Smooth muscle cell (in vitro differentiated cells): ENCODE measurements at regions not wholly inside any gene's neighbourhood (a gene's known extent, or its start where the extent isn't known, plus 50 kb on each side); places are given as distances from the start of the nearest gene placed in this dataset.

ENCODE experiments used
- DNase-seq: peaks from one replicate; lab custom pipeline; 2025; ENCODE audit not compliant: unreplicated experiment; lab: John Stamatoyannopoulos, UW
- H2AFZ ChIP-seq: fragments of 200-600 bp; sonication (generic); 2 replicates; pipeline ENCODE4 v1.6.0; 2016; ENCODE audit warnings: antibody characterized with exemption, low read depth, mild to moderate bottlenecking
- H3F3A ChIP-seq: fragments of 200-600 bp; sonication (generic); 2 replicates; pipeline ENCODE4 v1.6.0; 2017; ENCODE audit warnings: antibody characterized with exemption, low read depth
- H3K27ac ChIP-seq: fragments of 200-600 bp; sonication (generic); 2 replicates; pipeline ENCODE4 v1.5.1; 2016; ENCODE audit warnings: low read depth, mild to moderate bottlenecking
- H3K27me3 ChIP-seq: fragments of 200-600 bp; sonication (generic); 2 replicates; pipeline ENCODE4 v1.6.1; 2016; ENCODE audit warnings: low read depth, mild to moderate bottlenecking
- H3K36me3 ChIP-seq: fragments of 200-600 bp; sonication (generic); 2 replicates; pipeline ENCODE4 v1.5.1; 2016; ENCODE audit warnings: low read depth
- H3K4me1 ChIP-seq: fragments of 200-600 bp; sonication (generic); 2 replicates; pipeline ENCODE4 v1.5.1; 2016; ENCODE audit warnings: low read depth
- H3K4me2 ChIP-seq: fragments of 200-600 bp; sonication (generic); 2 replicates; pipeline ENCODE4 v1.6.0; 2016; ENCODE audit warnings: mild to moderate bottlenecking
- H3K4me3 ChIP-seq: fragments of 200-600 bp; sonication (generic); 2 replicates; pipeline ENCODE4 v1.5.1; 2016; ENCODE audit warnings: mild to moderate bottlenecking
- H3K79me2 ChIP-seq: fragments of 200-600 bp; sonication (generic); 2 replicates; pipeline ENCODE4 v1.6.0; 2016; ENCODE audit warnings: low read depth, mild to moderate bottlenecking
- H3K9ac ChIP-seq: fragments of 200-600 bp; sonication (generic); 2 replicates; pipeline ENCODE4 v1.6.0; 2016; ENCODE audit warnings: low read depth
- H3K9me3 ChIP-seq: fragments of 200-600 bp; sonication (generic); replicated peaks from 2 replicates; pipeline ENCODE4 v1.5.1; 2016; ENCODE audit warnings: low read depth
- H4K20me1 ChIP-seq: fragments of 200-600 bp; sonication (generic); 2 replicates; pipeline ENCODE4 v1.6.0; 2016; ENCODE audit warnings: low read depth
- CTCF ChIP-seq: fragments of 200-600 bp; sonication (generic); IDR thresholded peaks from 2 replicates; pipeline ENCODE4 v1.5.1; 2017; ENCODE audit warnings: borderline replicate concordance, mild to moderate bottlenecking, antibody characterized with exemption; ENCODE audit not compliant: insufficient read depth, poor library complexity, severe bottlenecking
- WGBS: methylation state at CpG from one replicate; pipeline ENCODE4 v1.1.7; 2016; ENCODE audit warnings: low lambda C conversion rate; 5-methylcytosine and 5-hydroxymethylcytosine counted together

DNA sequence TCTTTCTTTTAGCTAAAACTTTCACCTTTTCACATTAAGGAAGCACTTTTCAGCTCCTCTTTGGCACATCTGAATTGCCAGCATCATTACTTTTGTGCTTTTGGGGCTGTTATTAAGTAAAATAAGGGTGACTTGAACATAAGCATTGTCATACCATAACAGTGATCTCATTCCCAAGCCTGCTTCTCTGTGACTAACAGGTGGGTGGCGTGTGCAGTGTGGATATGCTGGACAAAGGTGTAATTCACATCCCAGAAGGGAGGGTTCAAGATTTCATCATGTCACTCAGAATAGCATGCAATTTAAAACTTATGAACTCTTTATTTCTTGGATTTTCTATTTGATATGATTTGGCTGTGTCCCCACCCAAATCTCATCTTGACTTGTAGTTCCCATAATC lies 517.4 kb upstream of the MKI67 start:
- H3K9me3 ChIP-seq, result no peaks in the 10 kb centered on the region
- no peak for TF ChIP-seq CTCF
- H3F3A ChIP-seq, result no peaks in the 10 kb centered on the region
- peaks cover 3% of the 10 kb centered on the region for H3K4me1 ChIP-seq
- 59% methylated on average over 1 of the region's 1 CpG for WGBS
- H3K79me2 ChIP-seq, result no peaks in the 10 kb centered on the region
- no peak for DNase-seq
- no peaks in the 10 kb centered on the region for H3K27me3 ChIP-seq
- H4K20me1 ChIP-seq, result no peaks in the 10 kb centered on the region
- H3K9ac ChIP-seq, result peak overlapping the region; percentile 56
- H3K27ac ChIP-seq, result peak overlapping the region; percentile 83
- H3K4me2 ChIP-seq, result no peak overlapping the region
- H2AFZ ChIP-seq, result no peak overlapping the region
- H3K36me3 ChIP-seq, result no peaks in the 10 kb centered on the region
- H3K4me3 ChIP-seq, result no peak overlapping the region

- H3K27ac ChIP-seq, result no peak overlapping the region
- TF ChIP-seq CTCF, result no peak
- DNase-seq, result no peak
- H3K36me3 ChIP-seq, result no peaks in the 10 kb centered on the region
- H3K4me3 ChIP-seq, result no peak overlapping the region
- H3K79me2 ChIP-seq, result no peaks in the 10 kb centered on the region
- 75% methylated on average over 2 of the region's 2 CpGs for WGBS
- H3K9me3 ChIP-seq, result no peaks in the 10 kb centered on the region
- H3K4me1 ChIP-seq, result peaks cover 3% of the 10 kb centered on the region
- no peak overlapping the region for H2AFZ ChIP-seq
- H3K4me2 ChIP-seq, result no peak overlapping the region
- no peaks in the 10 kb centered on the region for H4K20me1 ChIP-seq
- H3F3A ChIP-seq, result no peaks in the 10 kb centered on the region
- H3K9ac ChIP-seq, result no peak overlapping the region
- no peaks in the 10 kb centered on the region for H3K27me3 ChIP-seq
Observed at GRCh38 chr10:128645486-128645885, 519.3 kb upstream of the MKI67 start.

GRCh38 chr10:128646956-128647355 lies 520.7 kb upstream of the MKI67 start:
- 90% methylated on average over 10 of the region's 10 CpGs for WGBS
- Histone ChIP-seq H3F3A (no peaks in the 10 kb centered on the region), H3K9ac (no peak overlapping the region), H3K36me3 (no peaks in the 10 kb centered on the region), H3K4me1 (peaks cover under 1% of the 10 kb centered on the region), H2AFZ (no peak overlapping the region), H3K9me3 (no peaks in the 10 kb centered on the region), H3K79me2 (no peaks in the 10 kb centered on the region), H4K20me1 (no peaks in the 10 kb centered on the region), H3K27me3 (no peaks in the 10 kb centered on the region), H3K4me3 (no peak overlapping the region), H3K27ac (no peak overlapping the region), H3K4me2 (no peak overlapping the region)
- no peak for DNase-seq
- TF ChIP-seq CTCF, result no peak

- H3K79me2 ChIP-seq, result no peaks in the 10 kb centered on the region
- no peak for TF ChIP-seq CTCF
- 81% methylated on average over 11 of the region's 11 CpGs for WGBS
- DNase-seq, result no peak
- no peak overlapping the region for H3K27ac ChIP-seq
- H3K9me3 ChIP-seq, result no peaks in the 10 kb centered on the region
- H3K4me3 ChIP-seq, result no peak overlapping the region
- H3K4me2 ChIP-seq, result no peak overlapping the region
- H3K36me3 ChIP-seq, result no peaks in the 10 kb centered on the region
- no peak overlapping the region for H2AFZ ChIP-seq
- H3K4me1 ChIP-seq, result no peaks in the 10 kb centered on the region
- no peaks in the 10 kb centered on the region for H3F3A ChIP-seq
- no peaks in the 10 kb centered on the region for H4K20me1 ChIP-seq
- no peak overlapping the region for H3K9ac ChIP-seq
- H3K27me3 ChIP-seq, result no peaks in the 10 kb centered on the region
Observed at GRCh38 chr10:128657548-128657947, 531.3 kb upstream of the MKI67 start.
